Stimulated activated CD4-positive, alpha-beta T cell treated with anti-CD3 and anti-CD28 coated beads, Interleukin-1b, Interleukin-23, amount 100 ng/mL, for 24 hours (primary cell): ENCODE measurements at regions not wholly inside any gene's neighbourhood (a gene's known extent, or its start where the extent isn't known, plus 50 kb on each side); places are given as distances from the start of the nearest gene placed in this dataset.

Experiments
- DNase-seq, 4 experiments: peaks; one replicate each; pipeline ENCODE4 v3.0.0-alpha.2; 2020; ENCODE audit warnings: low read depth in 4 of 4, low spot score in 1 of 4

DNA sequence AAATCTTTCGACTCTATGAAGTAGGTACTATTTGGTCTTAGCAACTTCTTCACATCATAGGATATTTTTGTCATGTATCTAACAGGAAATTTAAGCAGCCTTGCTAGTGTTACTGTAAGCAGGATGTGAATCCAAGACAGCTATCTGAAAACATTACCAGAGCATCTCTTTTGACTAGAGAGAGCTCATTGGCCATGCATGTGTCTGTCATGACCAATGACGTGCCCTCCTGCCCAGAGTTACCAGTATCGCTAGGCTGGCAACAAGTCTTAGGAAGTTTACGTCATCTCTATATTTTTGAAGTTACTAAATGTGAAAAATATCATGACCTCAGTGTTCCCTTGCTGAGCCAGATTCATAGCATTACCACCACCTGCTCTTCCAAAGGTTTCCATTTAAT, 130.9 kb upstream of the TP63 start:
- no peak for DNase-seq

DNA sequence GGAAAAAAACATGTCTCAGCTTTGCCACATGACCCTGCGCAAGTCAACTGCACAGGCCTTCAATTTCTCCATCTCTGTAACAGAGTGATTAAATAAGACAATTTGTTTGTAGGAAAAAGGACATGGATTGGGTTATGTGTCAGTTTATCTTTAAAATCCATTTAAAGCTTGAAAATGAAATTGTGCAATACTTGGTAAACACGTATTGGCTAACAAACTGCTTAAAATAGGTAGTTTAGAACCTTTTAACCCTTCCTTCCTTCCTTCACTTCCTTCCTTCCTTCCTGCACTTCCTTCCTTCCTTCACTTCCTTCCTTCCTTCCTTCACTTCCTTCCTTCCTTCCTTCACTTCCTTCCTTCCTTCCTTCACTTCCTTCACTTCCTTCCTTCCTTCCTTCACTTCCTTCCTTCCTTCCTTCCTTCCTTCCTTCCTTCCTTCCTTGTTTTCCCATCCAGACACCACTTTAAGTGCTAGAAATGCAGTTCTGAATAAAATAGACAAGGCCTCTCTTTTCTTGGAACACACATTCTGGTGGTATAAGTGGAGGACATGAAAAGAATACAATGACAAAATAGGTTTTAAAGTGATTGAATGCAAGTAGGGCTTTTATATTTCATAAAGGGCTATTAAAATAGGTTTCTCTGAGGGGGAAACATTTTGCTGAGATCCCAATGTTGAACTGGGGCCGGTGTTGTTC, 130.2 kb upstream of the TP63 start:
- no peak for DNase-seq

DNA sequence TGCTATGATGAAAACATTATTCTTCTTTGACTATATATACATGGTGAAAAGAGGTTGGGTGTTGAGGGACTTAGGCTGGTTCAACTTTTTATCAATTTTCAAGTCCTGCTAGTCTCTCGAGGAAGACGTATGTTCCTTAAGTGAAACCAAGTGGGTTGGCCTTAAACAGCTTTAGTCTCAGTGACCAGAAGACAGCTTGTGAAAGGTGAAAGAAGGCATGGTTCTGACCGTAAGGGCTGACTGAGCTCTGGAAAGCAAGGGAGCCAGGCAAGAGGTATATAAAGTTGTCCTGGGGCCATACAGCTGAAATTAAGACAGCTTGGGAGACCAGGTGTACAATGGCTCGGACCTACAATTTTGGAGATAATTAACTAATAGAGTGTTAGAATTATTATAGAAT, 128.9 kb upstream of the TP63 start:
- no peak for DNase-seq

DNA sequence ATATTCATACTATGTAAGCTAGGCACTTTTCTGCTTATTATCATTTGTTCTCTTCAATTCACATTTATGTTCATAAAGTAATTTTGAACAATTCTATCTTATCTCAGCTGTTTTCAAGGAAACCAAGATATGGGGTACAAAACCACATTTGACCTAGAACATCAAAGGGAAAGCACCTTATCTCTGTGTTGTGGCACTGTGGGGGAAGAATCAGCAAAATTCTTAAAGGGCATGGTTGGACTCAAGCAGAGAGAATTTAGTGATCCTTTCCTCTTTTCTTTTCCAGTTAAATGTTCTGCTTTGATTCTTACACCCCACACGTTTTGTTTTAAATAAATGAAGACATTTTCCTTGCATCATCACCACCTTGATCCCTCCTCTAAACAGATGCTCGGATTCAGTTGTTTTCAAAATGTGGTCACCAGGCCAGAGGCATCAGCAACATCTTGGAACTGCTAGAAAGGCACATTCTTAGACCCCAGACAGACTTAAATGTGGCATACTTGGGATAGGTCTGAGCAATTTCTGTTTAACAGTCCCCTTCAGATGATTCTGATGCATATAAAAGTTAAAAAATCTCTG, 128.4 kb upstream of the TP63 start:
- no peak for DNase-seq

DNA sequence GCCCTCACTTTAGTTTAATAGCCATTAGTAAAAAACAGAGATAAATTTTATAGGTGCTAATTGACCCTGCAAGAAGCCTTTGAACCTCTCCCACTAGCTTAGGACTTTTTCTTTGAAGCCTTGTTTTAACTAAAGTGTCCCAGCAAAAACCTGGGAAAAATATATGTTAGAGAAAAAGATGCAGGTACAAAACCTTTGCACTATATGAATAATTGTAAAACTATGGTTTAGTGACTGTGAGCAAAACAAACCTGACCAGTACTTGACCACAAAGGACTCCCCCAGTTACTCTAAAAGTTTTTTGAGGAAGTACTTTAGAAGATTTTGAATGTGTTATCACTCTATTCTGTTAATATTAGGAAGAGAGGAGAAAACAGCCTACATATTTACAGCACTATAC, 123.3 kb upstream of the TP63 start:
- no peak for DNase-seq

DNA sequence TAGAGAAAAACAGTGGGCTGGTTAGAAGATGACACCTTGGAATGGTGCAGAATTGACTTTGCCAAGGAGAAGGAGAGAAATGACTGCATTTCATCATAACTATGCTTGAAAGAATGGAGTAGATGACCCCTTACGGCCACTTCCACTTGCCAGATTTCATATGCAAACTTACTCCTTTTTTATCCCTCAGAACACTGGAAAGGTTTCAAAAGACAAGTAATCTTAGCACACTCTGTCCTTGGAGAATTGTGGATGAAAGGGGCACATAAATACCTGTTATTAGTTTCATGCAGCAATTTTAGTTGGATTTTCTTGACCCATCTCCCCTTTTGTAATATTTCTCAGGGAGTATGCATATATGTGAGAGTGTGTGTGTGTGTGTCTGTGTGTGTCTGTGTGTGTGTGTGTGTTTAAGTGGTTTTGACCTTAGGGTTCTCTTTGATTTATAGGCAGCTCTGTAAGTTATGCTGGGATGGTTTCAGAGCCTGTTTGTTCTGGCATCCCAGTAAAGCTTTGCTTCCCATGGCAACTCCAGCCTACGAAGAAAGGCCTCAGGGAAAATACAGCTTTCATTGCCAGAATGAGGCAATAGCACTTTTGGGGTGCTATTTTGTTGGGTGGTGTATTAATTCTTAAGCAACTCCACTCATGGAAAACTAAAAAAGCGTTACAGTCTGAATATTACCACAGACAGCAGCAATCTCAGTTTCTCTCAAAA, 122.2 kb upstream of the TP63 start:
- no peak for DNase-seq

DNA sequence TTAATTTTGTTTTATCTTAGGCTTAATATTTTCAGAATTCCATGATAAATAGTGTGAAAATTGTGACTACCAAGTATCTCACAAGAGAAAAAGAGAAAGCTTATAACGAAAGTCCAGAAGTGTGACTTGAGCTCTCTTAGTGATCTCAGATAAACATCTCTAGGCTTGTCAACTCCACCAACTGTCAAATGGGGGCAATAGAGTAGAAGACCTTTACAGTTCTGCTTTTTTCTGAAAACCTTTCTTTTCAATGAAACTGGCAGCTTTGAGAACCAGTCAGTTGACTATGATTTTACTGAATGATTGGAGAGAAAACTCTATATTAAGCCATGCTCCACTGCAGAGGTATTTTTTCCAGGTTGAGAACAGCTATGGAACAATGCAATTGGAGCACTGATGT, 119.2 kb upstream of the TP63 start:
- no peak for DNase-seq

DNA sequence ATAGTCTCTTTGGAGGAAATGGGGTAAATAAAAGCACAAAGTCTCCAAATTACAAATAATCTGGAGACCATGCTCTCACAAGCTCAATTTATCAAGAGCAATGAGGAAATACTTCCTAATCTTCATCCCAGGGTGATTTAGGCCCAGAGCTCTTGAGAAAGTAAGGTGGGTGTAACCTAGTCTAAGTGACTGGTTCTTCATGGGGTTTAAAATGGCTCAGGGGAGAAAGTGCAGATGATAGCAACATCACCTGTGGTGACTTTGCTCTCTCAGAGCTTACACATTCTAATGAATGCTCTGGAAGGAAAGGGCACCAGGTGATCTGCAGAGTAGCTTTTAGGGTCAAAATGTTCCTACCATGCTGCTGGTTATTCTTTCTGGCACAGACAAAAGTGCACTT, 118.4 kb upstream of the TP63 start:
- no peak for DNase-seq

DNA sequence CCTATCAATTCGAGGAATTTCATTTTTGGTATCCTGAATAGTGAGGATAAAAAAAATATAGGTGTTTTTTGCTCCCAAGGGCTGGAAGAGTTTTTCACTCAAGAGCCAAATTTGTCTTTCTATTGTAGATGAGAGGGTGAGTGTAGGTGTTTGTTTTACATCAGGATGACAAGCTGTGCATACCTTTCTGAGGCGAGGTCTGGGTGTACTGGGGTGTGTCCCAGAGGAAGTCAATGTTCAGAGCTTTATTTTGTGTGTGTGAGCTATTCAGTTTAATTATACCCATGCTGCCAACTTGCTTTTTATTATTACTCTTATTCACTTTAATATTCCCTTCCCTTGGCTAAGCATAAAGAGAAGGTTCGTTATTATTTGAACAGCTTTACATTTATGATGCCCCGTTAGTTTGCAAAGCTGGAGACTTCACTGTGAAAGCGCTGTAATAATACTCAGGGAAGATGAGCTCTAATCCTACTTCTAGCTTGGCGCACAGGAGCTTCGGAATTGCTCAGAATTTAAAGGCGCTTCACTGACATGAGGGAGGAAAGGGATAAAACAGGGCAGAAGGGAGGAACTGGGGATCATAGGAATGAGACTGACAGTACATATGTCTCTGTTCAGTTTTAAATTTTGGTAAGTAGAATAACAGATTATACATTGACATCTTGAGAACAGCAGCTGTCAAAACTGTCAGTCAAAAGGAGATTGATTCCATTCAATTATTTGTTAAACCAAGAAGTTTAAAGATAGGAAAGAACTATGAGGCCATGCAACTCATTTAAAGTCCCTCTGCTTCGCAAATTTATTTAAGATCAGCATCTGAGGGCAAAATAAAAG, 117.7 kb upstream of the TP63 start:
- no peak for DNase-seq

DNA sequence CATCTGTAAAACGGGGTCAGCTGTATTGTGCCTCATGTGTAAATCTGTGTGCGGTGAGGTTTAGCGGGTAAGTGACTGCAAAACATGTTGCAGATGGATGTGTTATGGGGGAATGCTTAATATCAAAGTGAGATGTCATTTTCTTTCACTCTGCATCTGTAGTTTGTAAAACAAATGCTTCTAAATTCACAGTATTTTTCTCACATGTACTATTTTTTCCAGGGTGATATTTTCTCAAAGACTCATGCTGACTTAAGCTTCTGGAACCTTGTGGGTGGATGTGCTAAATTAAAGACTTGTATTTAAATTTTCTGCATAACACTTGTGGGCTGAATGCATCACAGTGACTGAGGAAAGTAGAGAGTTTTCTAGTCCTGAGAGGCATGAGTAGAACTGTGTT, 115.2 kb upstream of the TP63 start:
- DNase-seq: no peak

DNA sequence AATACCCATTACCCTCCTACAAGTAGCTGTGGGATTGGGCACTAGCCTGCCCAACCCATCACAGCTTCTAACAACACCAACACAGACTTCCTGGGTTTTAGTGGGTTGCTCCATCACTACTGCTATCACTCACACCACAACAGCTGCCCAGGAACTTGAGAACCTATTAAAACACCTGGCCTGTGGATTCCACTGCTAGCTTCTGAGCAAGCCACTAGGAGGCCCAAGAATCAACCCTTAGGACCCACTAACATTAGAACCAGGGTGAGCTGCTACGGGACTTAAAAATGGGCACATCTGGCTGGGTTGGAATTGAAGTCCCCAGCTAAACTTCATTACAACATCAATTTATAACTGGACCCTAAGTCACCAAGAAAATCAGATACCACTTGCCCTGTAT, 113.2 kb upstream of the TP63 start:
- DNase-seq: no peak

DNA sequence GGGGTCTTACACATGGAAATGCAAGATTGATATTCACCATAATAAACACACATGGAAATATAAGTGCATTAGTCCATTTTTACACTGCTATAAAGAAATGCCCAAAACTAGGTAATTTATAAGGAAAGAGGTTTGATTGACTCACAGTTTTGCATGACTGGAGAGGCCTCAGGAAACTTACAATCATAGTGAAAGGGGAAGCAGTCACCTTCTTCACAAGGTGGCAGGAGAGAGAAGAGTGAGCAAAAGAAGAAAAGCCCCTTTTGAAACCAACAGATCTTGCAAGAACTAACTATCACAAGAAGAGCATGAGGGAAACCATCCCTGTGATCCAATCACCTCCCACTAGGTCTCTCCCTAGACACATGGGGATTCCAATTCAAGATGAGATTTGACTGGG, 111.7 kb upstream of the TP63 start:
- no peak for DNase-seq

DNA sequence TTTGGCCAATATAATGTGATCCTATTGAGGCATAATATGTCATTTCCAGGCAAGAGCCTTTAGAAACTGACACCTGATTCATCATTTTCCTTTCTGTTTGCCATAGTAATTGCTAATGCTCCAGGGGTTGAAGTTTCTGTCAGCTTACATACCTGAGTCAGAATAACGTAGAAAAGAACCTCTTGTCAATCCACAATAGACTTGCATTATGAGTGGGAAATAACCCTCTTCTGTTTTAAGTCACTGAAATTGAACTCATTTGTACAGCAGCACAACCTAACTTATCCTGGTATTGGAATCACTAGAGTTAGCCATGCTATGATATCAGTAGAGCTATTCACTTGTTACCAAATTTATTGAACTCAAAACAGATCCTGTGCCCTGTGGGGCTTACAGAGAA, 101.7 kb upstream of the TP63 start:
- DNase-seq: no peak

DNA sequence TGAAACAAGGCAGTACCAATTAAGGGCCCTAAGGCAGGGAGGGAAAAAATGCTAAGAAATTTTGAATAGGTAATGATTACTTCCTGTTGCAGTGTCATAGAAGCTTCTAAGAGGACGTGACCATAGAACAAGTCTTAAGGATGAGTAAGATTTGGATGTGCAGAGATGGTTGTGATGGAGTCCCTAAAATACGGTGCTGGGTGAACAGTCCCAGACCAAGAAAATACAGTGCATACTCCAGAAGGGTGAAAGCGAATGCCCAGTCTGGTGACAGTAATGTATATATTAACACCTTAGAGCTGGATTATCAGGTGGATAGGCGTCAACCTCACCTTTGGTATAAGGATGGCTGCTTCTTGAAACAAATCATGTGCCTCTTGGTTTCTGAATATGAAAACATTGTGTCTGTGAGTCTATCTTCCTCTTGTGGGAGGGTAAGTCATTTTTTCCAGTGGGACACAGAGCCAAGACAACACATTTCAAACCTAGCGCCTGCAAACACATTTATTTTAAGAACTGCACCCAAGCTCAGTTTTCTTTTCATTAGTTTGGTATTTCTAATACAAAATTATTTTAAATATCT, 101.2 kb upstream of the TP63 start:
- no peak for DNase-seq

DNA sequence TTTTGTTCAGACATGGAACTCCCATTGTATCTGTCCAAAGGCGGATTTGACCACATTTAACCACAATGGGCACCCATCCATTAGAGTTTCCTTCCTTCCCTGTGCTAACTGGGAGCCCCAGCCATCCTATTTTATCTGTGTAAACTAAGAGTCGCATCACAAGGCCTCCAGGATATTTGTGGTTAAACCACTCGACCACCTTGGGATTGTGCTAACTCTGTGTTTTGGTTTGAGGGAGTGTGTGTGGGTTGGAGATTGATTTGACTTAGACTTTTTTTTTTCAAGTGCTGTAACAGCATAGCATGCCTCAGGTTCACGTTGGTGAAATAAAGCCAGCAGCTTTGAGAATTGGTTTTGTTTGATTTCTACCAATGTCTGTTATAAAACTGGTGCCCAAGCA, 100.4 kb upstream of the TP63 start:
- no peak for DNase-seq

DNA sequence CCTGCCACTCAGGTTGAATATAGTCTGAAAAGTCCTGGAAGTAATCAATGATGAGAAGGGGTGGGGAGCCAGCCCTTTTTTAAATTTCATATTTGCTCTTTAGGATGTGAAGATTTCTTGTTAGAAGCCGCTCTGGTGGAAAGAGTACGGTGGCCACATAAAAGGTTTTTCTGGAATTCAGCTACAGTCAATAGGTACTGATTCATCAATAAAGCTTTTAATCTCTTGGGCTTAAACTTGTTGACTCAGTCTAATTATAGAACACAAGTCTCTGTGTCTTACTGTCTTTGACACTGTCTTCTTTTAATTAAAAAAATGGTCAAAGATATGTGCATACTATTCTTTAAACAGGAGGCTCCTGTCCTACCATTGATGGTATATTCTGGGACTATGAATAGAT, 99.9 kb upstream of the TP63 start:
- DNase-seq: no peak

DNA sequence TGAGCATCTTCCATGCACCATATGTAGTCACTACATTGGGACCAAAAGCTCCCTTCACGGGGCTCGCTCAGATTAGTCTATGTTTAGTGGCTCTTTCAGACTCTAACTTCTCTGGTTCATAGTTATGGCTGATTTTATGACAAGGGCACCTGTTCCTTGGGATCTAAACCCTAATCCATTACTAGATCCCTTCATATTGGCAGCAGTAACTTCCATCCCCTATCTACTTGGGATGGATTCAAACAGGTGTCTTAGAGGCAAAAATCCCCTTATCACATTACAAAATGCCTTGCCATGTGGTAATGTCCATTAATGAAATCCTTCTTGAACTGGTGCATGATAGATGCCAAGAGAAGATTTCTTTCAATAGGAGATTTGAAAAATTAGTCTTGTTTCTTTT, 96.7 kb upstream of the TP63 start:
- DNase-seq: no peak

DNA sequence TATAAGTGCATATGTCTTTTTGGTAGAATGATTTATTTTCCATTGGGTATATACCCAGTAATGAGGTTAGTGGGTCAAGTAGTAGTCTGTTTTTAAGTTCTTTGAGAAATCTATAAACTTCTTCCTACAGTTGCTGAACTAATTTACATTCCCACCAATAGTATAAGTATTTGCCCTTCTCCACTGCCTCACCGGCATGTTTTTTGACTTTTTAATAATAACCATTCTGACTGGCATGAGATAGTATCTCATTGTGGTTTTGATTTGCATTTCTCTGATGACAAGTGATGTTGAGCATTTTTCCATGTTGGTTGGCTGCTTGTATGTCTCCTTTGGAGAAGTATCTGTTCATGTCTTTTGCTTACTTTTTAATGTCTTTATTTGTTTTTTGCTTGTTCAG, 94.1 kb upstream of the TP63 start:
- DNase-seq: no peak

DNA sequence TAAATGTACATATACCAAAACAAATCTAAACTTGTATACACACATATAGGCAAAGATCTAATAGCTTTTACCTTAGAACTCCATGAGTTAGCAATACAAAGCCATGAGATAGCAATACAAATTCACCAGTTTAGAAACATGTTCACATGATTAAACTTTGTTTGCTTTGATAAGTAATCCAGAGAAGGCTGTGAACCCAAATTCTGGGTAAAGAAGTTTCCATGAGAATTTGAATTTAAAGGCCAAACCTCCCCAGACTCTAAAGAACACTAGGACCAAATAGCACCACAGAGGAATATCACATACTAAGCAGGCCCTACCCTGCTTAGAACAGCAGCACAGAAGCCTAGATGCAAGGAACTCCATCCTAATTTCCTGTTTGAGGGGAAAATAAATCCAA, 83.7 kb upstream of the TP63 start:
- no peak for DNase-seq

DNA sequence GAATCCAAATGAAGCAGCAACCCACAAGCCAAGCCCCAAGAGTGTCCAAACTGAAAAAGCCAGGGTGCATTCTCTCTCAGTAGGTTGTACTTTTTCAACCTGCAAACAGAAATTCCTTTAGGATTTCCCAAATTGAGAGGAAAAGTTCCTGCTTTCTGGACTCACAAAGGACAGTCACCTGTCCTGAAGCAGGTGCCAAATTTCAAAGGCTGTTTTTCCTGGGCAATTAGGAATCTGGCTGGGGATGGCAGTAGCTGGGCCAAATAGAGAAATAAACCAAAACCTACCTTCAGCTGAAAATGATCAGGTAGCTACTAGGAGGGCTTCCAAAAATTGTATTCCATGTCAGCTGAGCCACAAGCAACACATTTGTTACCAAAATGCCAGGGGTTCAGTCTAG, 83.1 kb upstream of the TP63 start:
- no peak for DNase-seq

DNA sequence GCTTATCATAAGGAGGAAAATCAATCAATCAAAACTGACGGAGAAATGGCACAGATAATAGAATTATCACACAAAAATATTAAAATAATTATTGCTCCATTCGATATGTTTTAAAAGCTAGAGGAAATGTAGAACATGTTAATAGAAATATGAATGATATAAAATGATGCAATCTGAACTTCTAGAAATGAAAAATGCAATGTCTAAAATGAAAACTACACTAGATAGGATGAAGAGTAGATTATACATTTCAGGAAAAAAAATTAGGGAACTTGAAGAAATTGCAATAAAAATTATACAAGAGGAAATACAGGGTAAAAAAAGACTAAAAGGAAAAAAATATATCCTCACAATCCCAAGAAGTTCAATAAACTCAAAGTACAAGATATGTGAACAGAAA, 80.2 kb upstream of the TP63 start:
- DNase-seq: no peak
